GM12873 (cell line): ENCODE measurements at regions not wholly inside any gene's neighbourhood (a gene's known extent, or its start where the extent isn't known, plus 50 kb on each side); places are given as distances from the start of the nearest gene placed in this dataset.

Experiments used
- TF ChIP-seq, protein P1 (sequence below): IDR thresholded peaks from 2 replicates; pipeline ENCODE4 v1.5.1; 2012; ENCODE audit warnings: low read depth, mild to moderate bottlenecking, moderate library complexity, low read length, control low read depth; ENCODE audit not compliant: insufficient read depth; ENCODE audit errors: missing control alignments

GRCh38 chr2:107242811-107243210 is 356.8 kb upstream of the ST6GAL2 start:
- TF ChIP-seq, protein P1, sequence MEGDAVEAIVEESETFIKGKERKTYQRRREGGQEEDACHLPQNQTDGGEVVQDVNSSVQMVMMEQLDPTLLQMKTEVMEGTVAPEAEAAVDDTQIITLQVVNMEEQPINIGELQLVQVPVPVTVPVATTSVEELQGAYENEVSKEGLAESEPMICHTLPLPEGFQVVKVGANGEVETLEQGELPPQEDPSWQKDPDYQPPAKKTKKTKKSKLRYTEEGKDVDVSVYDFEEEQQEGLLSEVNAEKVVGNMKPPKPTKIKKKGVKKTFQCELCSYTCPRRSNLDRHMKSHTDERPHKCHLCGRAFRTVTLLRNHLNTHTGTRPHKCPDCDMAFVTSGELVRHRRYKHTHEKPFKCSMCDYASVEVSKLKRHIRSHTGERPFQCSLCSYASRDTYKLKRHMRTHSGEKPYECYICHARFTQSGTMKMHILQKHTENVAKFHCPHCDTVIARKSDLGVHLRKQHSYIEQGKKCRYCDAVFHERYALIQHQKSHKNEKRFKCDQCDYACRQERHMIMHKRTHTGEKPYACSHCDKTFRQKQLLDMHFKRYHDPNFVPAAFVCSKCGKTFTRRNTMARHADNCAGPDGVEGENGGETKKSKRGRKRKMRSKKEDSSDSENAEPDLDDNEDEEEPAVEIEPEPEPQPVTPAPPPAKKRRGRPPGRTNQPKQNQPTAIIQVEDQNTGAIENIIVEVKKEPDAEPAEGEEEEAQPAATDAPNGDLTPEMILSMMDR, result no peak

DNA sequence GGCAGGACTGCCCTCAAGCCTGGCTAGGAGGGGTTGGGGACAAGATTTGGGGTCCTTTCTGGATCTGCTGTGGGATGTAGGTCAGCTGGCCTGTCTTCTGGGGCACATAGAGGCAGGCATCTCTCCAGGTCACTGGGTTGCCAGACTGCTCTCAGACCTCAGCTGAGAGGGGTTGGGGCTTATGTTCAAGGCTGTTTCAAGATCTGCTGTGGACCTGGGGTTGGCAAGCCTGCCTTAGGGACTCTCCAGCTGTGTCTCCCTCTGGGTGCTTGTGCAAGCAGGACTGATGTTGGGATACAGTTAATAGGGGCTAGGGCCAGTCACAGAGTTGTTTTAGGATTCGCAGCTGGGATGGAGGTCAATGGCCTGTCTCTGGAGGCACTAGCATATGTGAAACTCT is 363.0 kb upstream of the ST6GAL2 start:
- TF ChIP-seq, protein P1, result no peak

DNA sequence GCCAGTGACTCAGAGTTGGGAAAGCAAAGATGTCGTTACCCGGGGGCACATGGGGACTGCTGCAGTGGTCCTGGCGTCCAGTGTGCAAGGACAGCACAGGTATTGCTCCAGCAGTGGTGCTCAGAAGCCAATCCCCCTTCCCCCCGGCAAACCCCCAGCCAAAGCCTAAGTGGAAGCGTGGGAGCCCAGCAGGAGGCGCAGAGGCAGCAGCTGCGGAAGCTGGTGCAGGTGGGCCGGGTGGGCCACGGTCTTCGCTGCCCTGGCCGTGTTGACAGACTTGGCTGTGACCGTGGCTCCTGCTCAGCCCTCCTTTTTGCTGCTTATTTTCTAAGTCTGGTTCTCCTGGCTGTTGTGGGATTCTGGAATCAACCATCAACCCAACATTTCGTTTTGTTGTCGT is 369.8 kb upstream of the ST6GAL2 start:
- TF ChIP-seq, protein P1, result no peak

DNA sequence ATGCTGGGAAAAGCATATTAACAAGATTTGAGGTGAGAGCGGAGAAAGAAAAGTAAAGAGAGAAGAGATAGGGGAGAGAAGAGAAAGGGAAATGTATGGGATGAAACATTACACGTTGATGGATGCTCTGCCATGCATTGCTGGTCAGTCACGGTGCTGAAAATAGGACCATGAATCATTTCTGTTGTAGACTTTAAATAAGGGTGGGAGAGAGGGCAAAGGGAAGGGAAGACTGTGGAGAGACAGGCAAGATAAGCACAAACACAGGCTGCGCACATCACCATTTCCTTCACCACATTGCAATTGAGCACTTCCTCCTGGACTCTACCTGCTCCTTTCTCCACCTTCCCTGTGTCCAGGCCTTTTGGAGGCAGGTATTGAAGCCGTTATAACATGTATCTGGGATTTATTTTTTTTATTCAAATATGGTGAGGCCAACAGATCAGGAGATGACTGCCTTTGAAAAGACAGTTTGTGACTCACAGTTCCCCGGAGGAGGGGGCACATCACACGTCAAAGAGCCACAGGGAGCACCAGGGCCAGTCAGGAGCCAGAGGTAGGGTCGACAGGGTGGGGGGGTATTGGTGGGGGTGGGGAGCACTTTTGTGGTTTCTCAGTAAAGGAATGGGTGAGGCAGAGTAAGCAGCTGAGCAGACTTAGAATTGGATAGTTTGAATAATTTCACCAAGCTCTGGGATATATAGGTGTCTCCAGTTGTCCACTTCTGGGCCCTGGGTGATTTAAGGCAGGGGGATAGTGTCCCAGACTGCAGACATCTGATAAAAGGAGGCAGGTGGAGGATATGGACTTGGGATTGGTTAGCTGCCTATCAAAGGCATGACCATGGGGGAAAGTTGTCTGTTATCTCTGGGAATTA is 372.8 kb upstream of the ST6GAL2 start:
- TF ChIP-seq, protein P1, result no peak

DNA sequence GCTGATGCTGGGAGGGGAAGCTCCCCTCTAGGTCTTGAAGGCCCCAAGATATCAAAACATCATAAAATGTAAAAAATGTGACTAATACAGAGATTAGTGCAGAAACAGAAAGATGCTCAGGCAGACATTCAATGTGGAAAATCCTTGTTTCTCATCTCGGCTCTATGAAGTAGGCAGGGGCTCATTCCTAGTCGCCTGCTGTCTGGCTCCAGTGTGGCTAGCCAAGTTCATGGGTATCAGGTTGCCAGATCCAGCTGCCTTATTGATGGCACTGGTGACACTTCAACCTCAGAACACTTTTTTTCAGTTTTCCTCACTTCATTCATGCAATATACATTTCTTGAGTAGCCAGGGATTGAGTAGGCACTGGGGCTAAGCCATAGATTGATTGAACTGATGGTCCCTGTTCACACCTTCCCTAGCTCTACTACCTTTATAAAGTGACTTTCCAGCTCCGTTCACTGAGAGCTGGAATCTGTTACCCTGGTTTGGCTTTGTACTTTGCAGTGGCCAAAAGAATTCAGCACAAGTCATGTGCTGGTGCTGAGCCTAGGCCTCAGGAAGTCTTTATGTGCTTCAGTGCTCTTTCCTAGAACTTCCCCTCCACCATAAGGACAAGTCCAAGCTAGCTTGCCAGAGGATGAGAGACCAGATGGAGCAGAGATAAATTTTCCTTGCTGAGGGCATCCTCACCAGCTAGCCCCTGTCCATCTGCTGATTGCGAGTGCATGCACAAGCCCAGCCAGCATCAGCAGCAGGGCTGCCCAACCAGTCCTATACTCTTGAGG is 373.6 kb upstream of the ST6GAL2 start:
- TF ChIP-seq, protein P1, result no peak

- TF ChIP-seq, protein P1, result no peak
Measured at GRCh38 chr2:107263628-107264027, 377.7 kb upstream of the ST6GAL2 start.

- TF ChIP-seq, protein P1, result no peak
Measured at GRCh38 chr2:107264184-107264583, 378.2 kb upstream of the ST6GAL2 start.
